Stimulated activated CD4-positive, alpha-beta T cell treated with anti-CD3 and anti-CD28 coated beads, Interleukin-2, amount 100 ng/mL, for 48 hours (primary cell): ENCODE measurements at regions not wholly inside any gene's neighbourhood (a gene's known extent, or its start where the extent isn't known, plus 50 kb on each side); places are given as distances from the start of the nearest gene placed in this dataset.
"Not testable (repeated sequence)": the region's sequence is repeated elsewhere in the genome, so short reads cannot be mapped to it uniquely, and the experiment has no call there.

ENCODE experiments used
- DNase-seq, 2 donors: peaks; one replicate each; pipeline ENCODE4 v3.0.0-alpha.2; 2020

GRCh38 chr18:75984853-75985252 lies 510.2 kb downstream of the ZNF516 start:
- DNase-seq, result no peak

GRCh38 chr18:75981102-75981501 lies 513.9 kb downstream of the ZNF516 start:
- DNase-seq, result no peak

- DNase-seq, result no peak
These were observed 518.0 kb downstream of the ZNF516 start for GRCh38 chr18:75977081-75977480.

- no peak for DNase-seq
These were observed 524.8 kb downstream of the ZNF516 start for GRCh38 chr18:75970212-75970611.

GRCh38 chr18:75966431-75966830 lies 528.6 kb downstream of the ZNF516 start:
- DNase-seq, result no peak

- DNase-seq, result no peak
These were observed 532.9 kb downstream of the ZNF516 start for GRCh38 chr18:75962036-75962572.

GRCh38 chr18:75960356-75960755 lies 532.9 kb upstream of the SMIM21 start:
- not testable (repeated sequence) for DNase-seq

GRCh38 chr18:75959150-75959549 lies 531.6 kb upstream of the SMIM21 start:
- DNase-seq, result no peak

GRCh38 chr18:75958683-75959082 lies 531.2 kb upstream of the SMIM21 start:
- DNase-seq, result no peak

- DNase-seq, result no peak
These were observed 517.9 kb upstream of the SMIM21 start for GRCh38 chr18:75945265-75945933.

- no peak for DNase-seq
These were observed 509.8 kb upstream of the SMIM21 start for GRCh38 chr18:75937306-75937705.

- DNase-seq, result no peak
These were observed 509.4 kb upstream of the SMIM21 start for GRCh38 chr18:75936862-75937261.

GRCh38 chr18:75931079-75931478 lies 503.6 kb upstream of the SMIM21 start:
- DNase-seq, result no peak

GRCh38 chr18:75928706-75929105 lies 501.2 kb upstream of the SMIM21 start:
- no peak for DNase-seq

GRCh38 chr18:75927791-75928190 lies 500.3 kb upstream of the SMIM21 start:
- no peak for DNase-seq

- no peak for DNase-seq
These were observed 499.3 kb upstream of the SMIM21 start for GRCh38 chr18:75926811-75927210.

GRCh38 chr18:75923169-75923568 lies 495.7 kb upstream of the SMIM21 start:
- DNase-seq, result no peak

GRCh38 chr18:75916624-75916982 lies 489.1 kb upstream of the SMIM21 start:
- no peak for DNase-seq

- DNase-seq, result no peak
These were observed 488.6 kb upstream of the SMIM21 start for GRCh38 chr18:75915941-75916623.

- DNase-seq, result no peak
These were observed 485.3 kb upstream of the SMIM21 start for GRCh38 chr18:75912829-75913228.

- DNase-seq, result no peak
These were observed 476.9 kb upstream of the SMIM21 start for GRCh38 chr18:75904416-75904815.

GRCh38 chr18:75898651-75899050 lies 471.1 kb upstream of the SMIM21 start:
- DNase-seq, result no peak

- no peak for DNase-seq
These were observed 469.9 kb upstream of the SMIM21 start for GRCh38 chr18:75897386-75897785.

- no peak for DNase-seq
These were observed 469.4 kb upstream of the SMIM21 start for GRCh38 chr18:75896865-75897264.

- no peak for DNase-seq
These were observed 467.6 kb upstream of the SMIM21 start for GRCh38 chr18:75895135-75895534.
